Keratinocyte (primary cell): ENCODE measurements at regions not wholly inside any gene's neighbourhood (a gene's known extent, or its start where the extent isn't known, plus 50 kb on each side); places are given as distances from the start of the nearest gene placed in this dataset.

Experiments used
- DNase-seq: peaks from one replicate; pipeline ENCODE4 v3.0.0-alpha.2; 2011; ENCODE audit warnings: low read depth, missing footprints, low spot score
- FAIRE-seq: peaks from 2 replicates; lab custom pipeline; 2011; peaks lifted over from hg19 to GRCh38; lab: Jason Lieb, UNC
- H2AFZ ChIP-seq: 2 replicates; pipeline ENCODE4 v1.6.0; 2012; ENCODE audit warnings: low read length, control low read depth, inconsistent platforms; ENCODE audit not compliant: control insufficient read depth
- H3K27ac ChIP-seq: 2 replicates; pipeline ENCODE4 v1.5.1; 2011; ENCODE audit warnings: low read length; ENCODE audit not compliant: control insufficient read depth, insufficient read depth
- H3K27me3 ChIP-seq: 3 replicates; pipeline ENCODE4 v1.6.0; 2011; ENCODE audit warnings: low read length; ENCODE audit not compliant: control insufficient read depth, insufficient read depth; ENCODE audit errors: extremely low read depth
- H3K36me3 ChIP-seq, 2 experiments: 2 replicates in 1 of 2; 3 replicates in 1 of 2; pipeline ENCODE4 v1.5.1; 2011; ENCODE audit warnings: low read length in 2 of 2, mild to moderate bottlenecking in 1 of 2; ENCODE audit not compliant: control insufficient read depth in 2 of 2, insufficient read depth in 2 of 2; ENCODE audit errors: extremely low read depth in 1 of 2
- H3K4me1 ChIP-seq: 3 replicates; pipeline ENCODE4 v1.5.1; 2011; ENCODE audit warnings: low read length; ENCODE audit not compliant: control insufficient read depth, insufficient read depth; ENCODE audit errors: extremely low read depth
- H3K4me2 ChIP-seq: 3 replicates; pipeline ENCODE4 v1.6.0; 2011; ENCODE audit warnings: low read depth, low read length; ENCODE audit not compliant: control insufficient read depth, insufficient read depth; ENCODE audit errors: extremely low read depth
- H3K4me3 ChIP-seq, 3 experiments: fragments of 200-600 bp in 1 of 3; sonication (generic) in 1 of 3; 2 replicates in 2 of 3; 3 replicates in 1 of 3; pipeline ENCODE4 v1.5.1; 2011 to 2016; ENCODE audit warnings: low read length in 3 of 3, mild to moderate bottlenecking in 3 of 3, control low read depth in 2 of 3, inconsistent platforms in 1 of 3, low read depth in 1 of 3, mixed read lengths in 1 of 3, mixed run types in 1 of 3, moderate library complexity in 1 of 3; ENCODE audit not compliant: control insufficient read depth in 2 of 3, insufficient read depth in 2 of 3; ENCODE audit errors: extremely low read depth in 1 of 3
- H3K79me2 ChIP-seq: 2 replicates; pipeline ENCODE4 v1.6.0; 2012; ENCODE audit warnings: low read length; ENCODE audit not compliant: control insufficient read depth, insufficient read depth
- H3K9ac ChIP-seq: 3 replicates; pipeline ENCODE4 v1.6.0; 2011; ENCODE audit warnings: low read length; ENCODE audit not compliant: control insufficient read depth, insufficient read depth; ENCODE audit errors: extremely low read depth
- H3K9me1 ChIP-seq: 3 replicates; pipeline ENCODE4 v1.6.0; 2011; ENCODE audit warnings: low read length; ENCODE audit not compliant: control insufficient read depth, insufficient read depth; ENCODE audit errors: extremely low read depth
- H3K9me3 ChIP-seq: 2 replicates; pipeline ENCODE4 v1.5.1; 2012; ENCODE audit warnings: low read depth, low read length; ENCODE audit not compliant: control insufficient read depth
- H4K20me1 ChIP-seq: 3 replicates; pipeline ENCODE4 v1.6.0; 2011; ENCODE audit warnings: low read length; ENCODE audit not compliant: control insufficient read depth, insufficient read depth; ENCODE audit errors: extremely low read depth
- CTCF ChIP-seq, 3 experiments: IDR thresholded peaks in 1 of 3; conservative IDR thresholded peaks in 1 of 3; optimal IDR thresholded peaks in 1 of 3; 2 replicates in 2 of 3; 3 replicates in 1 of 3; pipeline versions ENCODE3 to v1.5.1; 2011; ENCODE audit warnings: low read length in 3 of 3, mild to moderate bottlenecking in 3 of 3, moderate library complexity in 2 of 3, control low read depth in 1 of 3, inconsistent platforms in 1 of 3; ENCODE audit not compliant: insufficient read depth in 2 of 3; ENCODE audit errors: extremely low read depth in 1 of 3
- EZH2 ChIP-seq: IDR thresholded peaks from one replicate; pipeline ENCODE4 v1.6.1; 2012; ENCODE audit warnings: inconsistent platforms, mild to moderate bottlenecking, low read length, moderate library complexity
- dilution Hi-C: fragments of 300-500 bp; cut with MboI; formaldehyde crosslinking; loops from one replicate; pipeline ENCODE4 v1.7.0; 2020; ENCODE audit warnings: low sequenced_read_pairs; ENCODE audit not compliant: extremely low pct_ligation_motif_present

- FAIRE-seq (no peak), DNase-seq (no peak)
- Histone ChIP-seq H2AFZ (no peak overlapping the region), H3K27ac (no peak overlapping the region), H3K4me2 (no peak overlapping the region), H3K79me2 (no peaks in the 10 kb centered on the region), H3K4me3 (no peak overlapping the region), H3K27me3 (no peaks in the 10 kb centered on the region), H3K9me3 (no peaks in the 10 kb centered on the region), H4K20me1 (no peaks in the 10 kb centered on the region), H3K9ac (no peak overlapping the region), H3K9me1 (no peaks in the 10 kb centered on the region), H3K4me1 (no peaks in the 10 kb centered on the region), H3K36me3 (no peaks in the 10 kb centered on the region)
- no peak for TF ChIP-seq EZH2
- no peak for TF ChIP-seq CTCF (optimal IDR thresholded peaks at IDR 0.05 in 1 of 3, IDR thresholded peaks at IDR 0.05 in 1 of 3, conservative IDR thresholded peaks at IDR 0.05 in 1 of 3; ENCODE audit: extremely low read depth in 1 of 3, insufficient read depth in 2 of 3, low read length in 3 of 3)
- dilution Hi-C loops = no loop called here
Observed at GRCh38 chr2:121969766-121970639, 214.6 kb downstream of the TSN start.

- H3K9ac ChIP-seq = no peak overlapping the region
- H3K4me3 ChIP-seq = no peak overlapping the region
- H3K9me1 ChIP-seq = no peaks in the 10 kb centered on the region
- no peaks in the 10 kb centered on the region for H4K20me1 ChIP-seq
- dilution Hi-C loops = no loop called here
- H3K79me2 ChIP-seq = no peaks in the 10 kb centered on the region
- TF ChIP-seq CTCF (optimal IDR thresholded peaks at IDR 0.05 in 1 of 3, IDR thresholded peaks at IDR 0.05 in 1 of 3, conservative IDR thresholded peaks at IDR 0.05 in 1 of 3; ENCODE audit: extremely low read depth in 1 of 3, insufficient read depth in 2 of 3, low read length in 3 of 3) (no peak), EZH2 (no peak)
- no peaks in the 10 kb centered on the region for H3K9me3 ChIP-seq
- H3K27me3 ChIP-seq = no peaks in the 10 kb centered on the region
- H3K4me1 ChIP-seq = no peaks in the 10 kb centered on the region
- DNase-seq = no peak
- H2AFZ ChIP-seq = no peak overlapping the region
- H3K4me2 ChIP-seq = no peak overlapping the region
- FAIRE-seq = no peak
- H3K36me3 ChIP-seq = no peaks in the 10 kb centered on the region
- H3K27ac ChIP-seq = no peak overlapping the region
Observed at GRCh38 chr2:121972203-121972602, 216.8 kb downstream of the TSN start.
